Medulla oblongata (tissue), 1 donor: ENCODE measurements at regions not wholly inside any gene's neighbourhood (a gene's known extent, or its start where the extent isn't known, plus 50 kb on each side); places are given as distances from the start of the nearest gene placed in this dataset.

ENCODE experiments used
- DNase-seq: peaks from one replicate; pipeline ENCODE4 v3.0.0-alpha.2; 2015; ENCODE audit errors: extremely low spot score

DNA sequence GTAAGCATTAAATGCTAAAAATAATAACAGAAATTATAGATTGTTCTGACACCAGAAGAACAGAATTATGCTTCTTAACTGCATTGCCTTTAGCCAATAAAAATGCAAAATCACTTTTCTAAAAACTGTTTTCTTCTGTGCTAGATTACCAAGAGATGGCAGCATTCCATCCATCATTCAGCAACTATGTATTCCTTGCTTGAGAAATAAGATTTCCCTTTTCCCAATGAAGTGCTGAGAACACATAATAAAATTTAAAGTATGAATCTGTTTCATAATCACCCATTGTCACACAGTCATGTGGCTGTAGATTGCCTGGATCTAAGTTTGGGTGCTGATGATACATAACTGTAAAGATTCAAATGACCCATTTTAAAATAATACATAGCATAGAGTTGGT, 504.2 kb downstream of the TDRD15 start:
- no peak for DNase-seq

DNA sequence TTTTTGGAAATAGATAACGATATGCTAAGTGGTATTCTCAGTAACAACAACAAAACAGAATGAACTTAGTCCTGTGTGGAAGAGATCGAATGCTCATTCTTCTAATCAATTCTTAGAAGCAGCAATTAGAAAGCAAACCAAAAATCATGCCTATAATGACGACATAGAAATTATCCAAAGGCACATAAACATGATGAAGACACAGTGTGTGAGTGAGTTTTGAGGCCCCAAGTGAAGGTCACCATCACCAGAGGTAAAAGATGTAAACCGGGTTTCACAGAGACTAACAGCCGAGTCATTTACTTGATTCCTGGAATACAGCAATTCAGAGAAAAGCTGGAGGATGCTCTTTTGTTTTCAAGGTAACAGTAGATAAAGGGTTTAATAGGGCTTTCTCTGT, 509.2 kb downstream of the TDRD15 start:
- no peak for DNase-seq

DNA sequence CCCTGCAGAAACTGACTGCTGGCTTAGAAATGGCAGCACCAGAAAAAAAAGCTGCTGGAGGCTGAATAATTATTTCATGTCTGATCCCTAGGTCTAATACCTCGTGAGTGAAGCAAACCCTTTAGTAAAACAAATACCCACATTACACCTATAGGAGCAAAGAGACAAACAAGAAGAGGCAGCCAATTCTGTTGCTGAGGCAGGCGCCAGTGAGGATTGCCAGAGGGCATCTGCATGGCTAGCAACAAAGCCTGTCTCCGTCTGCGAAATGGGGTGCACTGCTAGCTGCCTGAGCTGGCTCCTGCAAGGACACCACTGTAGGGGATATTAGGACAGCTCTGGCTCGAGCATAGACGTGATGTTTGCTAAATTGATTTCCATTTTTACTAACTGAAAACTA, 509.7 kb downstream of the TDRD15 start:
- DNase-seq, result no peak

DNA sequence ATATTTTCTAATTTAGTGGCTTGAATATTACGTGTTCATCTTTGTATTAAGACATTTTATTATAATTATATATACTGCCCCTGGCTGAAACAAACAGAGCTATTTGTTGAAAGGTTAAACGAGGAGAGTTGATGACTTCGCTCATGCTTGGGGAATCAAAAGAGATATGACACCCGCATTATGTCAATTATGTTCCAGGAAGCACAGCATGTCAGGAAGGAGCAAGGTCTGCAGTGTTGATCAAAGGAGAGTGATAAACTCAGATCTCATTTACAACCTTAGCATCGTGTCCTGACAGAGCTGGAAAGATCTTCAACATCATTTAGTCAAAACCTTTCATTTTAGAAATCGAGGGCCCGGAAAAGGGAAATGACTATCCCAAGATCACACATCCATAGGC, 510.1 kb downstream of the TDRD15 start:
- no peak for DNase-seq

DNA sequence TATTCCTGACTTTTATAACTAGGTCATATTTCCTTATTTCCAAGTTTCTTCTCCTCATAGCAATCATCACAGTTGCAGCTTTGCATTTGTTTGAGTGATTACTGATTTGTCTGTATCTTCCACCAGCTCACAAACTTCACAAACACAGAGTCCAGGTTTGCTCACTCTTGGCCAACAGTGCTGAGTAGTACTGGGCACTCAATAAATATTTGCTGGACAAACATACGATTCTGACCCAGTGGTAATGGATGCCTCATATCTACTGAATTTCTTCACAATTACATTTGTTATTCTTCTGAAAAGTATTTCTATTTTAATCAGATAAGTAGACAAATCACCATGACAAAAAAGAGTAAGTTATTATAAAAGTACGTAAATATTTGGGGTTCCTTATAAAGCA, 516.3 kb downstream of the TDRD15 start:
- no peak for DNase-seq

GRCh38 chr2:21642647-21643046, 518.9 kb downstream of the TDRD15 start:
- no peak for DNase-seq

DNA sequence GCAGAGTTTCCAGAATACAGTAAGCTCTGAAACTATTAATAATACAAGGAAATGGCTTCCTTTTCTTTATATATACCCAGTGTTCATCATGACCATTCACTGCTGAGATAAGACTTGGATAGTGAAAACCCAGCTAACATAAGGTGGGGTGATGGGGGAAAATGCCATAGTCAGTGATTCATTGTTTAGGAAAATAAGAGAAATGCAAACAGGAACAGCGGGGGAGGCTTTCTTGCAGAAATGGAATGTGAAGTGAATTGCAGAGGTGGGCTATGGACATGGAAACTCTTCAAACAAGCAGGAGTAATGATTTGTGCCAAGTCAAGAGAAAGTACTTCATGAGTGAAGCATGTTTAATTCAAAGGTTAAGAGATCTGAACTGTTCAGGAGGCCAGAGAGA, 519.4 kb downstream of the TDRD15 start:
- DNase-seq, result no peak

- DNase-seq, result no peak
Observed at GRCh38 chr2:21644266-21644665, 520.5 kb downstream of the TDRD15 start.

DNA sequence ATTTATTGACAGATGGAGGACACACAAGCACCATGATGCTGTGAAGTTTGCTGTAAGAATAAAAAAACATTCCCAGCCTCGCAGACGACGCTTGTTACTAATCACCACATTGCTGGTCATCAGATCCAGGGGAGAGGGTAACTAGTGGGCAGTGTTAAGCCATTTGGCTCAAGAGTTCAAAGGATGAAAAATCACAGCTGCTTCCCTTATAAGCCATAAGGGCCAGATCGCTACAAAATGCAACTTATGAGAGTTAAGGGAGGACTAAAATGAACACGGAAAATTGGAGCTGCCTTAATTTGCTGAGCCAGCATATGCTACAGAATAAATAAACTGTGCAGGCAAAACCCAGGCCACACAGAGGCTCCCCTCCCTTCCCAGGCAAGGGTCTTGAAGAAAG, 522.6 kb downstream of the TDRD15 start:
- no peak for DNase-seq

DNA sequence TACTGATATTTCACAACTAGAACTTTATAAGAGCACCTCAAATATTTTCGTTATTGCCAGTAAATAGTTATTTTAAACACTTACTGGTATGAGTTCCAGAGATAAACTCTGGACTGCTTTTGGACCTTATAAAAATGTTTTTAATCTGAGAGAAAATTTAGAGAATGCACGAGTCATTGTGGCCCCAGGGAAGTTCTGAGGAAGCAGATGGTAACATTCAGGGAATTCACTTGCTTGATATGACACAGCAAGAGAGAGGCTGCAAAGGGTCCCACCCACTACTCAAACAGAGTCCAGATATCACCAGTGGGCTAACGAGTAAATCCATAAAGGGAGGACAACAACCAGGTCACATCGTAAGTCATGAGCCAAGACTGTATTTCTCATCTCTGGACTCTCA, 526.8 kb downstream of the TDRD15 start:
- no peak for DNase-seq

DNA sequence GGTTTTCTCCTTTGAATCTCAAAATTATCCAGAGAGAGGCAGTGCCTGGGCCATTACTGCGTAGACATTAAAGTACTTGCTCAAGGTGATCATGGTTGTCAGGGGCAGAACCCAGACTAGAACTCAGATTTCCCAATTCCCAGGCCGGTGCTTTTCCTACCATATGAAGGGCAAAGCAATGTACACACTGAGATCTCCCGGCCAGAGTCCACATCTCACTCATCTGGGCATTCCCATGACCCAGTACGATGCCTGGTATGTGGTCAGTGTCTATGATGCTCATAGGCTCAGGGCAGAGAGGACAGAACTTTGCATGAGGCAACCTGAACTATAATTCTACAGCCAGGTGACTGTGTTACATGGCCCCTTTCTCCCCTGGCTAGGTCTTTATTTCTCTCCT, 531.4 kb downstream of the TDRD15 start:
- DNase-seq, result no peak

GRCh38 chr2:21656330-21657075, 532.7 kb downstream of the TDRD15 start:
- no peak for DNase-seq

DNA sequence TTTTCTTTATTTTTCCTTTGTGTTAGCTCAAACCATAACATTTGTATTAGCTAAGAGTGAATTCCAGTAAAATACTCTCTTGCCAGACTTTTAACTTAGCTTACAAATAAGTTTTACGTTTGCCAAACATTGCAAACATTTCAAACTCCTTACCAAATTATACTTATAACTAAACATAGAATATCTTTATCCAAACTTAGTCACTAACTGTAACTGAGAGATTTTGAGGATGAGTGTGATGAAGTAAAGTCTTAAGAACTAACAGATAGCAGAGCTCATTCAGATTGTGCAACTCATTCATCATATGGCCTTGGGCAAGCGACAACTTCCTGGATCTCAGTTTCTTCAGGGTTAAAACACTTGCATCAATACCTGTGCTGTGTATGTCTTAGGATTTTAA, 533.7 kb downstream of the TDRD15 start:
- no peak for DNase-seq

DNA sequence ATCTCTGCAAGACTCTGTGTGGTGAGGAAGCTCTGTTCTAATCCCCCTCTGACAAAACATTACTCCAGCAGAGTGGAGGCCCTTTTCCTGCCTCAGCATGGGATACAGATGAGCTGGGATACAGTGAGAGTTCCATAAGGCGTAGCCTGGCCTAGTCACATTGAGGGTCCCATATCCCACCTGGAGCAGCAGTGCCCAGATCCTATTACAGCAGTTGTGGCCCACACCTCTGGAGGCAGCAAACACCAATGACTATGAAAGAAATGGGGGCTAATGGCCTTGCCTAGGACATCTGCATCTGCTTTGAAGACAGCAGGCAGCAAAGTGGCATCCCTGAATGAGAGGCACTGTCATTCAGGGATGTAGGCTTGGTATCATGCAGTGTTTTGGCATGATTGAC, 534.5 kb downstream of the TDRD15 start:
- DNase-seq, result no peak

GRCh38 chr2:21658907-21659477, 535.2 kb downstream of the TDRD15 start:
- DNase-seq, result no peak

- no peak for DNase-seq
Observed at GRCh38 chr2:21664083-21664482, 540.3 kb downstream of the TDRD15 start.

- DNase-seq, result no peak
Observed at GRCh38 chr2:21667638-21668037, 543.9 kb downstream of the TDRD15 start.

GRCh38 chr2:21668078-21668710, 544.4 kb downstream of the TDRD15 start:
- DNase-seq, result no peak

GRCh38 chr2:21676041-21676440, 552.3 kb downstream of the TDRD15 start:
- DNase-seq, result no peak

GRCh38 chr2:21676676-21677075, 552.9 kb downstream of the TDRD15 start:
- no peak for DNase-seq

DNA sequence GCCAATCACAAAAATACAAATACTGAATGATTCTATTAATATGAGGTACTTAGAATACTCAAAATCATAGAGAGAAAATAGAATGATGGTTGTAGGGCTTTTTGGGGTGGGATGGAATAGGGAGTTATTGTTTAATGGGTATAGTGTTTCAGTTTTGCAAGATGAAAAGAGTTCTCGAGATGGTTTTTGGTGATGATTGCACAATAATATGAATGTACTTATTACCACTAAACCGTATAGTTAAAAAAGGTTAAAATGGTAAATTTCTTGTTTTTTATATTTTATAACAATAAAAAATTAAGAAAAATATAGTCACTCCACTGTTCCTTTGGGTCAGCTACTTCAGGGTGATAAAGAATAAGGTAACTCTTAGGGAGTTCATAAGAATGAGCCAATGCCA, 560.1 kb downstream of the TDRD15 start:
- no peak for DNase-seq

DNA sequence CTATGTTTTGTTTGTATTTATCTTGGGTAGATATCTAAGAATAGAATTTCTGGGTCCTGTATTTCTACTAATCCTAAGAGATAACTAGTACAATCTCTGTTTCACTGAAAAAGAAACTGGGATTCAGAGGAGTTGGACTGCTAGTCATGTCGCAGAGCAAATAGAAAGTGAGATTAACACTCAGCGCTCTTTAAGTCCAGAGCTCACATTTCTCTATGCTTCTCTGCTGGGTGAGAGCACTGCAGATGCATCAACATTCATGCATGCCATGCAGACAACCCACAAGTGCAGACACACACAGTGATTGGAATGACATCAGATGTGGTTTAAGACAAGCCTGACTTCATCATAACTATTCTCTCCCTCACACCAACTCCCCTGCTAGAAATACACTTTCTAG, 563.8 kb downstream of the TDRD15 start:
- no peak for DNase-seq

DNA sequence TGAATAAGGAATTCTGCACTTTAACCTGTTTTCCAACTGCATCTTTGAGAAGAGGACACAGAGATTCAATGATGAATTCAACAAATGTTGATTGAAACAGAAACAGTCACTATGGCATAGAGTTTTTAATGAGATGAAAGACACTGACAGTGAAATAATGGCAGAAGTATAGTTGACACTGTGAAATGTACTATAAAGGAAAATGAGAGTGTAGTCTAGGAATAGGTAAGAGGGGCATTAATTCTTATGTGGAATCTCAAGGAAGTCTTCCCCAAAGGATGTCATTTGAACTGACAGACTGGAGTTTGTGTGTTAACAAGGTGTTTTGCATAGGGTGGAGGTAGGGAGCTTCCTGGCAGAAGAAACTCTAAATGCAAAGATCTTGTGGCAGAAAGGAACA, 566.2 kb downstream of the TDRD15 start:
- no peak for DNase-seq
